ENCODE measurements at regions not wholly inside any gene's neighbourhood (a gene's known extent, or its start where the extent isn't known, plus 50 kb on each side); places are given as distances from the start of the nearest gene placed in this dataset.

DNA sequence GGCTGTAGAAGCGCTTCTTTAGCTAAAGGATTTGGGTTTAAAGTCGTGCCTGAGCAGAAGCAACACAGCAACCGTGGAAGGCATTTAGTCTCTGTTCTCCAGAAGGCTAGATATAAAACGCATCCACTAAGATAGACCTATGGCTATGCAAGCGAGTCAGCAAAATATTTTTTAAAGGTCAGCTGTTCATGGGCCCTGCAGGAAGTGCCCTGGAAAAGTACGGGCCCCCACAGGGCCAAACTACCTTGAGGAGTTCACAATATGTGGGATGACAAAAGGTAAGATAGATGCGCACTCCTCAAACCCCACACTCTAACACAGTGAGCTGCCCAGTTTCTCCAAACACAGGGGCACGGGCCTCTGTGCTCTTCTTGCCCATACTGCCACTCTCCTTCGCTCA is 261.6 kb downstream of the VPS13C start:
- no peak for DNase-seq

DNA sequence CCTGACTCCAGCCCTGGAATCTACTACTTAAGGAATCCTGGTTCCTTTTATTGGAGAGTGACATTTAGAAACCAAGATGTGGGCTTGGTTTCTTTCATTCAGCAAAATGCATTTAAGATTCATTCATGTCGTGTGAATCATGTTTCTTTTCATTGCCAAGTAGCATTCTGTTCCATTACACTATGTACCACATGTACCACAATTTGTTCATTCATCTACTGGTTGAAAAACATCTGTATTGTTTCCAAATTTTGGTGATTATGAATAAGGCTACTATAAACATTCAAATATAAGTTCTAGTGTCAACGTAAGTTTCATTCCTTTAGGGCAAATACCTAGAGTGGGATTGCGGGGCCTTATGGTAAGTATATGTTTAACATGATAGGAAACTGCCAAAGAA is 264.2 kb downstream of the VPS13C start:
- no peak for DNase-seq

DNA sequence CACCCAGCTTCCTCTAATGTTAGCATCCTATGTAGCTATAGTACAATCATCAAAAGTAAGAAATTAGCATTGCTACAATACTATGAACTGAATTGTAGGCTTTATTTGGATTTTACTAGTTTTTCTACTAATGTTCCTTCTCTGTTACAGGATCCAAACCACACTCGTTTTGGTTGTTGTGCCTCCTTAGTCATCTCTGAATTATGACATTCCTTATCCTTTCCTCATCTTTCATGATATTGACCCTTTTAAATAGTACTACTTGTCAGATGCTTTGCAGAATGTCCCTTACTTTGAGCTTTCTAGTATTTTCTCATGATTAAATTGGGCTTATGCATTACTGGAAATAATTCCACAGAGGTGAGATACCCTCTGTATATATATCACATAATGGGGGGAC is 265.4 kb downstream of the VPS13C start:
- DNase-seq: no peak

DNA sequence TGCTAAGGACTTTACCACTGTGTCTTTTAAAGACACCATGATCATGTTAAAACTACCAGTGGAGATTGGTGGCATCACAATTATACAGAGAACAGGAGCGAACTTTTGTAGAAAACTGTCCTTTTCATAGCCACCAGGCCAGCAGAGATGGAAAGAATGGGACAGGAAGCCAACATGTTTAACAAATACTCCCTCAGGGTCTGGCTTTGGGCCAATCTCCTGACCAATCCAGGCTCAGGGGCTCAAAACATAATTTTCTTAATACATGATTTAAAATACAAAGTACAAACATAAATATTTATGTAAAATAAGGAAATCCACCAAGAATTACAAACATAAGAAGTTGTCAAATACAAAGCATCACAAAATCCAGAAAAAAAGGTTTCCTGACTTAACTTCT is 266.0 kb downstream of the VPS13C start:
- DNase-seq: no peak

DNA sequence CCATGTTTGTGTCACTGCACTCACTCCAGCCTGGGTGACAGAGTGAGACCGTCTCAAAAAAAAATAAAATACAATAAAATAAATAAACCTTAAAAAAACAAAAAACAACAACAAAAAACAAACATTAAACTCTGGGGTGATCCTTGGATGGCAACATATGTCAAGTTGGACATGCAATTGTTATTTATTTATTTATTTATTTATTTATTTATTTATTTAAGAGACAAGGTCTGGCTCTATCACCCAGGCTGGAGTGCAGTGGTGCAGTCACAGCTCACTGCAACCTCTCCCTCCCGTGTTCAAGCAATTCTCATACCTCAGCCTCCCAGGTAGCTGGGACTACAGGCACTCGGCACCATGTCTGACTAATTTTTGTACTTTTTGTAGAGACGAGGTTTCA is 275.5 kb downstream of the VPS13C start:
- DNase-seq: no peak

DNA sequence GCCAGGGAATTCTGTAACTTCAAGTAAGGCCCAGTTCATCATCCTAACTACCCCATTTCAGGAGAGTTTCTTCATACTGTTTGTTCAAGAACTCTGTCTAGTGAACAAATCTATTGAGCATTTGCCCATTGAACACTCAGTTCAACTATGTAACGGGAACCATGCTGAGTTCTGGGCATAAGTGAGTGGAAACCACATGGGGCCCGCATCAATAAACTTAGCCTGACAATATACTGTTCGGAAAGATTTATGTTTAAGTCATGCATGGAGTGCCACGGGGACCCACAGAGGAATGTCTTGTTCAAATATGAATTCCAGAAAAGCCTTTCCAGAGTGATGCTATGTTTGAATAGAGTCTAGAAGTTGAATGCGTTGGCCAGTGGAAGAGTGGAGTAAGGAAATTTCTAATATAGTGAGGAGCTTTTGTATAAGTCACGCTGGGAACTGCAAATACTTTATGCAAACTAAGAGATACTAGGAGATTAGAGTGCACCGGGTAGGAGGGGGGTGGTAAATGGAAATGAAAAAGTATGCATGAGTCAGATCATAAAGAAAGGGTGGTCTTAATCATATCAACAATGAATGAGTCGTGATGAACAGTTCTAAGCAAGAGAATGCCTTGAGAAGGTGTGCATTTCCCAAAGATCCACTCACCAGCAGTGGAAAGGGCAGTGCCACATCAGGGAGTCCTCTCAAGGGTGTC is 279.8 kb downstream of the VPS13C start:
- no peak for DNase-seq

DNA sequence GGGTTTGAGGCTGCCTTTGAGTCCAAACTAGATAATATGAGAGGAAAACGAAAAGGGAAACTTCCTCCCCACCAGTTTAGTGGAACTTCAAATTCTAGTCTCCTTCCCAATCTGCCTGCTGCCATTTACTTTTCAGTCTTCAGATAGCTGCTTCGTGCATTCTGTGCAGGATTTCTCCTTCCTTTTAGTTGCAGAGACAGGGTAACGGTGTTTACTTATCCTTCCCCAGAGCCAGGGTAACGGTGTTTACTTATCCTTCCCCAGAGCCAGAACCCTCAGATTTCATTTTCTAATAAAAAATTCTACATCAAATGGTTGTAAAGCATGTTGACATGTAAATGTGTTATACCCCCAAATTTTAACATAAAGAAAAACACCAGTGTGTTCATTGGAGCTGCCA is 282.6 kb downstream of the VPS13C start:
- no peak for DNase-seq

DNA sequence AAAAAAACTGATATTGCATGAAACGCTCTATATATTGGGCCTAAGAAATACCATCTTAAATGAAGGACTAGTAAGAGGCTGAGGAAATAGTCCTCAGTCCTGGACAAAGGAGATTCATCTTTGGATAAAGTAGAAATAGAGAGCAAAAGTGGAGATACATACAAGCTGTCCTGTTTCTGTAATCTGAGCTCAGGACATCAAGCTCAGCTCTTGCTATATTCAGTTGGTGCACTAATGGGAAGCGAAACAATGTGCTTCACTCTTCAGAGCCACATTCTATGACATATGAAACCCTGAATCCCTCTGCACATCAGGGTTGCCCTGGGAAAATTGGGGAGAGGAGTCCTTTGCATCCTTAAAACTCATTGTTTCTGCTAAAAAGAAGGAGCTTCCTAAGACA is 290.7 kb downstream of the VPS13C start:
- no peak for DNase-seq

DNA sequence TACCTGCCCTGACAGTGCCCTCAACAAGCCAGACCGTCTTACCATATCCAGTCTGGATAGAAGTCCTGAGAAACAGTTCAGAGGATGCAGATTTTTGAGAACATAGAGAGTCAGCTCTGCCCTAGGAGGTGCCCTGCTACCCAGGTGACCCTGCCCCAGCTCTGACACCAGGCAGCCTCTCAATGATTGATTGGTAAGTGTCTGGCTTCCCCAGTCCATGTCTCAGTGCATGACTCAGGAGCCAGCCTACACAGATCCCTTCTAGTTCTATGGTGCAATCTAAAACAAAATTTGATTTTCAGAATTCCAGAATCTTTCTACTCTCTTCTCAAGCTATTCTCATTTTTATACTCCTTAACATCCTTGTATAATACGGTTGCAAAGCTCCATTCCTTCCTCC is 292.1 kb downstream of the VPS13C start:
- DNase-seq: no peak

DNA sequence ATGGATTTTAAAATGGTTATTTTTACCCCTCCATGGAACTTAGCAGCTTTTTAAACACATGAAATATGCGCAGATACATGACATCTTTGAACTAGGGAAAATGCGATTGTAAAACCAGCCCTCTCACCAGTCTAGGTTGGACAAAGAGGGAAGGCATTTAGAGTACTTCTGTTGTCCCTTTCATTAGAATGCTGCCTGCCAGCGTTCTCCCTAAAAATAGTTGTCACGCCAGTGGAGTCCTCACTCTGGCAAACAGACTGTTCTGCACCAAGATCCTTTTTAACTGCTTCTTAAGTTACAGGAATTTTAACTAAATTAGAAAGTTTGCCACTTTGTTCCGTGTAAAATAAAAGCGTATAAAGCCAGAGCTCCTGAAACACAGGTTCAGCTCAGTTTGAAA is 295.3 kb downstream of the VPS13C start:
- DNase-seq: no peak

DNA sequence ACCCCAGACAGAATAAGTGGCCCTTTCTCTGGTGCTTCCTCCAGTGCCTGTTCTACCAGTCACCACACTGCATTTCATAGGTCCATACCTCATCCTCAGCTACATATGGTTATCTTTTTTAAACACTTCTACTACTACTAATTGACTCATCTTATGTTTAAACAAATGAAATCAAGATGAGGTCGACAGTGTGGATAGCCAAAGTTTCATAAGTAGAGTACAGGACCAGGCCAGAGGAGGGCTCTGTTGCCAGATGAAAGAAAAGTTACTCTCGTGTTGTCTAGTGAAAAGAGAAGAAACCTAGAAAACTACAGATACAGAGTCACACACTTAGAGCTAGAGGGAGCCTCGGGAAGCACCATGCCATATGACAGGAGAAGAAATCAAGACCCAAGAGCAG is 296.1 kb downstream of the VPS13C start:
- no peak for DNase-seq

DNA sequence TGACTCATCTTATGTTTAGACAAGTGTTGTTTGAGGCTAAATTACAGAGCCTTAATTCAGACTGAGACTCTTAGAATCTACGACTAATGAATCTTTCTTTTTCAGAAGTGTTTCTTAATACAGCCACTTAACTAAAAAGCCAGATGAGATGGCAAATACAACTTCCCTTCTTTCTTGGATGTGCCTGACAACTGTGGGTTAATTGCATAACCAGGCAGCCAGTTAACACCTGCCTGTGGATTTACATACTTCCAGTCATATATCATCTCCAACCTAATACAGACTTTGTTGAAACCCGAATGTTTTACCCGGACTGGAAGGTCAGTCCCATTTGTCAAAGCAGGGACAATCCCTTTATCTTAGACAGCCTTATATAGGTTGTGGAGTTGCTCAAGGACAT is 297.6 kb downstream of the VPS13C start:
- no peak for DNase-seq

DNA sequence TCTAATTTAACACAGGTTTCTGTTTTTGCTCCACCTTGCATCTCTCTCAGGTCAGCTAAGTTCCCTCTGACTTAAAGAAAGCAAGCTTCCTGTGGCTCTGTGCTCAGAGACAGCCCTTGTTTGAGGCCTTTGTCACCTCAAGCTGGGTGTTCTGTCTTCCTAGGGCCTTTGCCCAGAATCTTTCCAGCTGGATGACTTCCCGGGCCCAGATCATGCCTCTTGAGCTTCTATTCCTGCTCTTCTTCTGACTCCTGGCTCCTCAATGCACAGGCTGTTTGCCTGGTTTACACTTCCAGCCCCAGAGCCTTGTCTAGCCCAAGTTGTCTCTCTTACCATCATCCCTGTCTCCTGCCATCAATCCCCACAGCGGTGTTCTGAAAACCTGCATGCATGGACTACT is 300.6 kb downstream of the VPS13C start:
- DNase-seq: no peak

DNA sequence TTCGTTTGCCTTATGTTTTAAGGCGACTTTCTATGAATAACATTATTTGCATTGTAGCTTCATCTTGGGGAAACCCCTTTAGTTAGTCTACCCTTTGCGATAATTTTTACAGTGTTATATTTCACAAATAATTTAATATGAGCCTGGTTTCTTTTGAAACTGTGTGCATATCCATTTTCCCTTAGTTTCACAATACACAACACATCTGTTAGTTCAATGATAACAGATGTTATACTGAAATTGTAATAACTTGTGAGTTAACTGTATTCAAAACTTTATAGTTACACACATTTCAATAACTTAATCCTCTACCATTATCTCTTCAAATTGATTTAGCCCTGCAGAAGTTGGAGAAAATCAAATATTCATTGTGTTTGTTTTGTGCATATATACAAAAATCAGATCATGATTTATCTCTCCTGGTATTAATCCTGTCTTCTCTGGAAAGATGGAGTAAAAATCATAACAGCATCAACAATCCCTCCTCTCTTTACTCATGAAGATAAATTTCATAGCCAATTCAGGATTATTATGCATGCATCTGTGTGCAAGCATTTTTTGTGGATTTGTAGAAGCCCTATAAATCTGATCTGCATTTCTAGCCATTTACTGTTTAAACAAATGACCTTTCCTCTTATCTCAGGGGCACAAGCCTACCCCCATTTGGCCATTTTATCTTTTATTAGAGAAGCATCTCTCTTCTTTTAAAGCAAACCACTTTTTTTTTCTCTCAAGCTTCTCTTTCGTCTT is 304.0 kb downstream of the VPS13C start:
- no peak for DNase-seq

DNA sequence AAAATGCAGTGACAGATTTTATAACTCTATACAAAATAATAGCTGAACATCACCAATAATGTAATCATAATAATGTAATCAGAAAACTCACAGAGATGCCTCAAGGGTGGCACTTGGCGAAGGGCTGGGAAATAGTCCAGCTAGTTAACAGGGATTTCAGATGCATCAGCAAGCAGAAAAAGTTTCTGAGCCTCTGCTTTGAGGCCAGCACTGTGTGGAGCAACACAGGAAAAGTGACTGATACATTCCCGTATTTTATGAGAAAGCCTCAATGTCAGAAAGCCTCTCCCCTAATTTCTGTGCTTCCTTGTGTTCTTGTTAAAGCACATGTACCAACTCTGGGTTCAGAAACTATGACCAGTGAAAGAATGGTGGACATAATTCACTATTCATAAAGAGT is 304.8 kb downstream of the VPS13C start:
- DNase-seq: no peak

DNA sequence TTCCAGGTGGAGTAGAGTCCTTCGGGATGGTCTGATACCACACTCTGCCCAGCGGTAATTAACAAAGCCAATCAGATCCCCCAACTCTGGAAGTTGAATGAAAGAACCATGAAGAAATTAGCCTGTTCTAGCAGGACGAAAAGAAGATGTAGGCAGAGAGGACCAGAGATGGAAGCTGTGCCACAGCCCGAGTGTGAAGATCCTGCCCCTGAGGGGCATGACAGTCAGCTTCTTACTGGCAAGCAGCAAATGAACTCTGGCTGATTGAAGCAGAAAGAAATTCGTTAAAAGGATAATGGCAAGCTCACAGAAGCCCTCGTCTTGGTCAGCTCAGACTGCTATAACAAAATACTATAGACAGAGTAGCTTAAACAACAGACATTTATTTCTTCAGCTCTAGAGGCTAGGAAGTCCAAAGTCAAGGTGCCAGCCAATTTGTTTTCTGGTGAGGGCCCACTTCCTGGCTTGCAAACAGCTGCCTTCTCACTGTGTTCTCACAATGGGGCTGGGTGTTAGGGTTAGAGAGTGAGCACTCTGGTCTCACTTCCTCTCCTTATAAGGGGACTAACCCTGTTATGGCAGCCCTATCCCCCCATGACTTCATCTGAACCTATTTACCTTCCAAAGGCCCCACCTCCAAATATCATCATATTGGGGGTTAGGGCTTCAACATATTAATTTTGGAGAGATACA is 307.1 kb downstream of the VPS13C start:
- no peak for DNase-seq

DNA sequence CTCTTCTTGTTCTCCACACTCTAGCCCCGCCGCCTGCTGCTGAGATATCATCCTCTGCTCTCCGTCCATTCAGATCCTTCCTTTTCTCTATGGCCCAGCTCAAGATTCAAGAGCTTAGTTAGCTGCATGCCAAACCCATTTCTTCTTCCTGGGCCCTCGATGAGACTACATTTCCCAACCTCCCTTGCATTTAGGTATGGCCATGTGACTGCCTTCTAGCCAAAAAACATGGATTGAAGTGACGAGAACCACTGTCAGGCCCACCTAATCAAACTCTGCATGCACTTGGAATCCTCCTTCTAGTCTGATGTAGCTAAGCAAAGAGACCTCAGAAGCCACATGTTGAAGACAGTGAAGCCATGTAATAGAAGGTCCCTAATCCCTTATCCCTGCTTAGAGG is 308.2 kb downstream of the VPS13C start:
- no peak for DNase-seq

DNA sequence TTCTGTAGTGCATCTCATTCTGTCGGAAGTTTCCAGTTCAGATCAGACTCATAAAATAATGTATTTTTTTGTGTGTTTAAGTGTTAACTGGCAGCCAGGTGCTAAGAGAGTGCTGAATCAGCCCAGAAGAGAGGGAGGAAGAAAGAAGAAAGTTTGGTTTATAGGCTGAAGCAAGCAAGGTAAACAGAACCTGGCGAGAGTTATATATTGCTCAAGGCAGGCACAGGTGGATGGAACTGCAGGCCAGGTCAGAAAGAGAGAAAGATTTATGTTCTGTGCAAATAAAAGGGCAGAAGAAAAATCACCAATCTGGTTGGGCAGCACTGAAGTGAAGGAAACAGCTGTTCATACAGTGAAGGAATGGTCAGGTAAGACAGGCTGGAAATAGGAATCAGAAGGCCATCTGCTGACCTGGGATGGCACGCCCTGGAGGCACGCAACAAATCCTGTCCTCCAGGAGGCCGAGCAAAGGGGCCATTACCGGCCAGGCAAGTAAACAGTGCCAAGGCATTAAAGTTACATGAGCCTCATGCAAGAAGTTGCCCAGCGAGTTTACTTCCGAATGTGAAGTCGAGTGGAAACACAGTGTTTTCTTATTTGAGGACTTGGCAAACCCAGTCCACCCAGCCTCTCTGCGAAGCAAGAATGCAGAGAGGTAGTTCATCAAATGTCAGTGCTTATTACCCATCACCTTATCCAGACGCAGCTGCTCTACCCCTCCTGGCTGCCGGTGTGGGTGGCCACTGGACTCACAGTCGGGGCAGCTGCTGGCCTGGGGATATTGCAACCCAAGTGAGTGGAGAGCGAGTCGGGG is 309.8 kb downstream of the VPS13C start:
- no peak for DNase-seq

DNA sequence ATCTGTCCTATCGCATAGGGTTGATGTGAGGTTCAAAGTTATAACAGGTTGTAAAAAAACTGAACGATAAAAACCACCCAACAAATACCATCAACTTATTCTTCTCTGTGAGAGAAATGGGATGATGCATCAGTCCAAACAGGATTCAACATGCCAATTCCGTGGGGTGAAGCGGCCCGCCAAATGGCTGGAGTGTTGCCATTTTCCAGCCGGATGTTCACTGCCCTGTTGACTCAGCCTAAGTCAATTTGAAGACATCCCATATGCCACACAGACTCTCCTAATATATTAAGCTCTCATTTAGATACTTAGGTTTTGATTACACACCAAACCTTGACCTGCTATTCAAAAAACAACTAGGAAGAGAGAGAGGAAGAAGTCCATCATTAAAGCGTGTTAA is 311.1 kb downstream of the VPS13C start:
- DNase-seq: no peak

DNA sequence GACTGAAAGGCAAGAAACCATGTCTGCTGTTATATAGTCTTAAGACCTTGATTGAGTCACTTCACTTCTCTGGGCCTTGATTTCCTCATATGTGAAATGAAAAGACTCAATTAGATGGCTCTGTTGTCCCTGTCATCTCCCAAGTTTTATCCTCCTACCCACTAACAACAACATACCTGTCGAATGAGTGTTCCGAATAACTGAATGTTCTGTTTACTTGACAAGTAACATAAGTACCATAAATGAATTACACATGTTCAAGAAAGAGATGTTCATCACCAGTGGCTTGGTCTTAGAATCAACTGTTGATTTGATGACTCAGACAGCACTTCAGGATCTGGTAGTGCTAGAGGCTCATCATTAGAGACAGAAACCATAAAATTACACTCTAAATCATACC is 311.7 kb downstream of the VPS13C start:
- DNase-seq: no peak

DNA sequence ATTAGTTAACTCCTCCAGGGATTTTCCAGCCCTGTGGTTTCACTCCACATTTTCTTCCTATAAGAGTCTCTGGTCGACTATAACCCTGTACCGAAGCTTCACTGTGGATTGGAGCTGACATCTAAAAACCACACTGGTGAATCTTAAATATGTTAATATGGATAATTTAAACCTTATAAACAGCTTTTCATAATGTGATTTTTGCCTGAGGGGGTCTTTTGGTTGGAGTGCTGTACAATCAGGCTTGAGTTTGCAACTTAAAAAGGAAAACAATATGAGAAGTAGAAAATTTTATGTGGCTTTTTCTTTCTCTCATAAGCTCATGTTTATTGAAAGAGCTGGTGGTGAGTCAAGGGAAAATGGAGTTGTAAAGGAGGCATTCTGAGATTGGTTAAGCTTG is 313.7 kb downstream of the VPS13C start:
- DNase-seq: no peak

DNA sequence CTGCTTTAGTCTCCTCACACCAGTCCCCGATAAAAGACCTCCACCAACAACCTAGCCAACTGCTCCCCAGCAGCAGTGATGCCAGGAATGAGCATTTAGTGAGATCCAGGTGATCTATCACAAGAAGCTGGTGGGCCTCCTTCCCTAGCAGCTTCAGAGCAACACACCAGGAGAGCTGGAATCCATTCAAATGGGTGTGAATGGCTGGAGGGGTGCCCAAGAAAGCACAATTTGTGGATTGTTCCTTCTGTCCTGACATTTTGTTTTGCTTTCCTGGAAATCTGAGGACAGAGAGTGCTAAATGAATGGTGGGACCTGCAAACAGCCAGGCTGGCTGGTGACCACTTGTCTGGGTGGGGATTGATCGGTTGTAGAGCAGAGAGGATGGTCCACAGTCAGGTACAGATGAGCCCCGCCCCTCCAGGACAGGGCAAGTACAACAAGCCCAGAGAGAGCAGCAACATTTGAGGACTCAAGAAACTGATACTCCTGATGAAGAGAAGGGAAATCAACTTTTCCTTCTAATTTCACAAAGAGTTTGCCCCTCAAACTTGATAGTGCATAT is 316.8 kb downstream of the VPS13C start:
- DNase-seq: no peak

DNA sequence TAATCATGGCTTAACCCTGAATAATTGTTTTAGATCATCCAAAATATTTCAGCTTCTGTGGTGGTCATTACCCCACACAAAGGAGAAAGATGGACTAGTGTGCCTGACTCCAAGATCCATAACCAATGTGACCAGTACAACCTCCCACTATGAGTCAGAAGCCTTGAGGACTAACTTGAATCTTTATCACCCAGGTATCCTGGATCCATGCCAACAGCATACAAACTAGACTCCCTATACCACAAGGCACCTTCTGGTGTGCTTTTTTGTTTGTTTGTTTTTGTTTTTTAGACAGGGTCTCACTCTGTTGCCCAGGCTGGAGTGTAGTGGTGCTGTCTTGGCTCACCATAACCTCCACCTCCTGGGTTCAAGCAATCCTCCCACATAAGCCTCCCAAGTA is 317.7 kb downstream of the VPS13C start:
- DNase-seq: no peak
